GM21529 (cell line): ENCODE measurements at regions not wholly inside any gene's neighbourhood (a gene's known extent, or its start where the extent isn't known, plus 50 kb on each side); places are given as distances from the start of the nearest gene placed in this dataset.
"Not testable (repeated sequence)": the region's sequence is repeated elsewhere in the genome, so short reads cannot be mapped to it uniquely, and the experiment has no call there.

Source experiments
- ATAC-seq: cut with Tn5 transposase; IDR thresholded peaks from one replicate; pipeline ENCODE4 v1.9.1; 2021; ENCODE audit not compliant: unreplicated experiment

DNA sequence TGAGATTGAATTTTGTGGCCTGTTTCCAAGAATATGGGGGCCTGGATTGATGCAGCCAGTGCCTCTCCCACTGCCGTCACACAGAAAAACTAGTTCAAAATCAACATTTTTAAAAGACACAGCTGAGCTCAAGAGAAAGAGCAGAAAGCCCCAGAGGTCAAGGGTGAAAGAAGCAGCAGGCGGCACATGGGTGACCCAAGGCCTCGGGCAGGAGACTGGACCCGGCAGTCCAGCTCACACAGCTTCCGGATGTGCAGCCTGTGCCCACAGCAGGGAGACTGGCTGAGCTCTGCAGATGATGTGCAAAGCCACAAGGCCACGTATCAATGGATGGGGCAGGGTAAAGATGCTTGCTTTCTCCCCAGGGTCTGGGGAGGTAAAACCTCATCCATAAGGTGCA, 50.4 kb upstream of the RNF32 start:
- ATAC-seq = no peak

- ATAC-seq = no peak
Measured at GRCh38 chr7:156589808-156590207, 50.8 kb upstream of the RNF32 start.

DNA sequence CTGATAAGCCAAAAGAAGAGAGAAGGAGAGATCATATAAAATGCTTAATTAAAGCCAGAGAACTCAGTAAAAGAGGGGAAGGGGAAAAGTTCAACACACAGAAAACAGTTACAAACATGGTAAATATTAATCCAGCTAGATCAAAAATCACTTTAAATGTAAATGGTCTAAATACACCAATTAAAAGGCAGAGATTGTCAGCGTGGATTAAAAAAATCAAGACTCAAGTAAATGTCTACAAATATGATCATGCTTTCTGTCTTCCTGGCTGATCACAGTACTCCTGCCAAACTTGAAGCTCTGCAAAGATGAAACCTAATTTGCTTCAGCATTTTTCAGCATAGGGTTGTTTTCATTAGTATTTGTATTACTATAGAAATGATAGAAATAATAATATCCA, 54.6 kb upstream of the RNF32 start:
- no peak for ATAC-seq

GRCh38 chr7:156585025-156585648, 55.4 kb upstream of the RNF32 start:
- ATAC-seq = no peak

DNA sequence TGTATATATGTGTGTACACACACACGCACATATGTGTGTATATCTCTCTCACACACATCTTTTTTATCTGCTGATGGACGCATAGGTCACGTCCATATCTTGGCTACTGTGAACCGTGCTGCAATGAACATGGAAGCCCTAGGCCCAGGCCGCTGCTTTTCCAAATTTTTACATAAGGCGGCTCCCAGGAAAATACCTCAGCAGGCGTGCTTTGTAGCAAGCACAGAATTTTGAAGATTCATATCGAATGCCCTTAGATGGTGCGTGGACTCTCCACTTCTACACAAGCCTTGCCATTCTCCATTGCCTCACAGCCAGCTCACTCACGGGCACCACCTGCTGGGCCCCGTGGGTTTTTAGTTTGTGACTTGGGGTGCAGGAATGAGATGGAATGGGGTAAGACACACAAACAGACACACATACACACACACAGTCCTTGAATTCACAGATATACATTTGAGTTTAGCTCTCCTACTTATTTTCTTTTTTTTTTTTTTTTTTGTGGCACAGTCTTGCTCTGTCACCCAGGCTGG, 57.9 kb upstream of the RNF32 start:
- ATAC-seq = no peak

- ATAC-seq = no peak
Measured at GRCh38 chr7:156580036-156580435, 60.5 kb upstream of the RNF32 start.

DNA sequence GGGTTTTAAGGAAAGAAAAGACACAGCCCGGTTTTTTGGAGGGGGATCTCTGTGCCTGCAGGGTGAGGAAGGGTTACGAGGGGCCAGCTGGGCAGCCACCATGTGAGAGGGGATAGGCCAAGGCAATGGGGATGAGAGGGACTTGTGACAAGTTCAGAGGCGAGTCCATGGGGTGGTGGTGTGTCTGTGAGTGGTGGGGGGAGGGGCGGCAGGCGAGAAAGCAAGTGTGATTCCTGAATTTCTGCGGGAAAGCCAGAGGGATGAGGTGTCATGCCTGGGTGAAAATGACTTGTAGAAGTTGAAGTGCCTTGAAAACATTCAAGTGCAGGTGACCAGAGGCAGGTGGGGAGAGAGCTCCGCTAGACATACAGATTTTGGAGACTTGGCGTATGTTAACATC, 61.0 kb upstream of the RNF32 start:
- no peak for ATAC-seq

DNA sequence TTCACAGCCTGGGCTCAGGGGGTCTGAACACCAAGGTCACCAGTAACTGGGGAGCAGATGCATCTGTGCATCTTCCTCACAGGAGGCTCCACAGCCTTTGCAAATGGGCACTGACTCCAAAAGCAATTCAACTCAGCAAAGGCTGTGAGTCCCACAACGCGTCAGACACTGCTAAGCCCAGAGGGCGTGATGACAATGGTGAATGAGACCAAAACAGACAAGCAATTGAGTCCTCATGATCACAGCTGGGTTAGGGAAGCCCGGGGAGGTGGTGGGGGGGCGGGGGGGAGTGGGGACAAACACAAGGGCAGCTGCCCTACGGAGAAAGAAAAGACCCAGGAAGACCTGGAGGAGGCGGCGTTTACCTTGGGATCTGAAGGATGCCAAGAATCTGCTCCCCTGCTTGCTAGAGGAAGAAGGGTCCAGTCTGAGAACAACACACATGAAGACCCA, 61.6 kb upstream of the RNF32 start:
- no peak for ATAC-seq

GRCh38 chr7:156578578-156578940, 62.0 kb upstream of the RNF32 start:
- no peak for ATAC-seq

DNA sequence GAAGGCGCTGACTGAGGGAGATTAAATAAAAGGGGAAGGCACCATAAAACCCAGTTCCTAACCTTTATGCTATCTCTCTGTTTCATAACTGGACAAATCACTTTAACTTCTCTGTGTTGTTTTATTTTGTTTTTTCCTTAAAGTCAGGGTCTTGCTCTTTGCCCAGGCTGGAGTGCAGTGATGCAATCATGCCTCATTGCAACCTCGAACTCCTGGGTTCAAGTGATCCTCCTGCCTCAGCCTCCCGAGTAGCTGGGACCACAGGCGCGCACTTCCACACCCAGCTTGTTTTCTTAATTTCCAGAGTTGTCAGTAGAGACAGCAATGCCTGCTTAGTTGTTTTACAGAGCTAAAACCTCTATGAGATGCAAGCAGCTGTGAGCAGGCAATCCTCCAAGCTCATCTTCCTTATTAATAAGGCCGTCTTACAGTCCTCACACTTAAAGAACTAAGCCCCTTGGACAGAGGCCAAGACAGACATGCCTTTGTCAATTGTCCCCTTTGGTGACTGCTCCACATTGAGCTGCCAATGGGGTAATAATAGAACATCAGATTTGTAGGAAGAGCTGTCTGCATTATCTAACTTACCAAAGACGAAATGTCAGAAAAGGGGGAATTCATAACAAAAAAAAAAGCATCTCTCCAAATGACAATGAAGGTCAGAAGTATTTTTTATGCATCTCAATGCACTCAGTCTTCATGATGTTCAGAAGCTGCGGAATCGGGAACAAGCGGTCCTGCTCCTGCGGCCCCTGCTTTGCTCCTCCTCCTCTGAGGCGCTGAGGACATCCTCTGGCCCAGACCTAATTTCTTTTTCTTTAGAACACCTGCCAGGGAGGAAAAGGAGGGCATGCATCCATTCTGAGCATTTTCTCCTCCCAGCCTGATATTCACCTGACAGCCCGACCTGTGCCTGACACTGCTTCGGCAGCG, 62.7 kb upstream of the RNF32 start:
- no peak for ATAC-seq

DNA sequence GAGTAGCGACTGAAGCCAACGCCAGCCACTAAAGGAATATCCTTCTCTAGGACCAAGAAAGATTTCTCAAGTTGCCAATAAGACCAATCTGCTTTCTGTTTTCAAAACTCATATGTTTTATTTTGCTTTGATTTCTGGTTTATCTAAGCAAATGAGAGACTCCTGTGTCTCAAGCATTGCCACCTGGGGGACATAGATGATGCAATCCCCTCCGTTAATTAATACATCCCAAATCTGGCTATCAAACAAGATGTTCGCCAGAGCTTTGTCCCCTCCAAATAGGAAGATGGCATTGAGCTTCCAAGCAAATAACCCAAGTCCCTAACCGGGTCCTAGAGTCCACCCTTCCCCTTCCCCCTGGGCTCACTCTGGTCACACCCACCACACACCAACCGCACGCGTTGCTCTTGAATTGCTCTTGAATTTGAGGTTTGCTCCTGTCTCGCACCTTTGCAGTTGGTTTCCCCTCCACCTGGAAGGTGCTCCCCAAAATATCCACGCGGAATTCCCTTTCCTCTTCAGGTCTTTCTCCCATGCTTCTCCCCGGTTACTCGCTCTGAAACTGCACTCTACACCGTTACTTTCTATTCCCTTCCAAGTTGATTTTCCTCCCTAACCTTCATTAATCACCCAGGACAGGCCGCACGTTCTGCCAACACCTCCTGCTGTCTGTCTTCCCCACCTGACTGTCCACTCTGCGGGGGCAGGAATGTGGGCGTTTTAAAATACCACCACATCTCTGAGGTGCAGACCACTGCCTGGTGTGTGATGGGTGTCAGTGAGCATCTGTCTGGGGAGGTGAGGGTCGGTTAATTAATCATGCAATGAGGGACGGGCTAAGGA, 64.1 kb upstream of the RNF32 start:
- ATAC-seq = no peak

DNA sequence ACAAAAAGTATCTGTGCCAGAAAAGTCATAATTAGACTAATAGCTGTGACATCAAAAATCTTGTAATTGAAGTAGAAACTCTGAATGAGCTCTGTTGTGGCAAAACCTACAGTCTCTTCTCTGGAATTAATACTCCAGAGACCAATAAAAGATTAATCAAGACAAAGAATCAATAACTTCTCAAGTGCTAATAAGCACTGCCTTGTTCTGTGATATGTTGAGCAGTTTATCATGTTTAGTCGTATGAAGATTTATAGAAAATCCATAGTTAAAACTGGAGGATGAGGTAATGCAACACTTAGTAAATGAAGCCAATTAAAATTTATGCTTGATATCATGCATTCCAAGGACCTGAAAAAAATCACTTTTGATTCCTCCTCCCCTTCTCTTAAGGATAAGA, 72.3 kb upstream of the RNF32 start:
- no peak for ATAC-seq

GRCh38 chr7:156566812-156567549, 73.6 kb upstream of the RNF32 start:
- ATAC-seq = no peak

- ATAC-seq = not testable (repeated sequence)
Measured at GRCh38 chr7:156565002-156565401, 75.6 kb upstream of the RNF32 start.

- ATAC-seq = no peak
Measured at GRCh38 chr7:156560696-156561095, 79.9 kb upstream of the RNF32 start.

DNA sequence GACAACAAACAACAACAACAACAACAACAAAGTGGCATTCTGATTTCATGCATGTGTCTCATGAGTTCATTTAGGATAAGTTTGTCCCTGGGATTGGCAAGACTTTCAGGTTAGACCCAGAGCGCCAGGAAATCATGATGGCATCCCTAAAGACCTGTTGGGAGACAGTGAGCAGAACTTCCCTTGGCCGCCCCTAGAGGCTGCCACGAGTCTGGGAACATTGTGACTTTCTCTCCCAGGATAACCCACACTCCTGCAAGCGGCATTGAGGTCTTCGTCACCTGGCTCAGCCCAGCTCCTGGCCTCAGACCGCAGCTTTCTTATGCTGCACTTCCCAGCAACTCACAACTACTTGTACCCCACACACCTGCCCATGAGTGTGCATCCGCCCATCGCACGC, 80.5 kb upstream of the RNF32 start:
- no peak for ATAC-seq

DNA sequence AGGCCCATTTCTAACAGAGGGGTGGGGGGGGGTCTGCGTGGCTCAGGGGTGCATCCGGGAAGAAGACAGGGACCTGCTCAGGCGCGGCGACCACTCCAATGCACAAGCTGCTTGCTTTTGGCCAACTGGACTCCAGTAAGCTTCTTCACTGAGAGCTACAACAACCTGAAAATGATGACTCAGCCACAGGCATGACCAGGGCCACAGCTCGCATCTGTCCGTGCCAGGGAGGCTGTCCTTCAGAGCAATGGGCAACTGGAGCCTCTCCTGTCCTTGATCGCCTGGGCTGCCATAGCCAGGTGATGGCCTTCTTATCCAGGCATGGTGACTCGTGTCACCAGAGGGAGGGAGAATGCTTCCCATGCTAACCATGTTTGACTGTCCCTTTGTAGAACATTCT, 81.6 kb upstream of the RNF32 start:
- ATAC-seq = no peak

DNA sequence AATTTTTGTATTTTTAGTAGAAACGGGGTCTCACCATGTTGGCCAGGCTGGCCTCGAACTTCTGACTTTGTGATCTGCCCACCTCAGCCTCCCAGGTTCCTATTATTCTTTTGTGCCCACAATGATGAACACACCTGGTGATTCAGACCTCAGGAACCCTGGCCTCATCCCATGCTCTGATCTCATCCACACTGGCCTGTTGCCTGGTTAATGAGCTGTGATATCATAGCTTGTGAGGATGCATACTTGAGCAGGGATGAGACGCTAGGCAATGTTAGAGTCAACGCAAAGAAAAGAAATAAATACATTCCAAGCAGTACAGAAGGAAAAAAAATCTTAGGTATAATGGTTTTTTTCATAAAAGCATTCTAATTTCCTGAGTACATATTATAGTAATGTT, 82.4 kb upstream of the RNF32 start:
- no peak for ATAC-seq

GRCh38 chr7:156556083-156556482, 84.5 kb upstream of the RNF32 start:
- ATAC-seq = no peak

DNA sequence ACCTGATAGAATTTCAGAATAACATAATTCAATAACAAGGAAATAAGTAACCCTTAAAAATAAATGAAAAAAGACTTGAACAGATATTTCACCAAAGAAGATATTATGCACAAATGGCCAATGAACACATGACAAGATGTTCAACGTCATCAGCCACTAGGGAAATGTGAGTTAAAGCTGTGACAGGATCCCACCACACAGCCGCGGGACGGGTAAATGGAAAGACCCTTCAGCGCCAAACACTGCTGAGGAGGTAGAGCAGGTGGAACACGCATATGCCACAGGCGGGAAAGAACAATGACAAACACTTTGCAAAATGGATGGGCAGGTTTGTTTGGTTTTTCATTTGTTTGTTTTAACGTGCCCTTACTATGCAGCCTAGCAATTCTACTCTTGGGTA, 86.1 kb upstream of the RNF32 start:
- no peak for ATAC-seq

- ATAC-seq = no peak
Measured at GRCh38 chr7:156549636-156550035, 90.9 kb upstream of the RNF32 start.
